GM21360 (cell line): ENCODE measurements at regions not wholly inside any gene's neighbourhood (a gene's known extent, or its start where the extent isn't known, plus 50 kb on each side); places are given as distances from the start of the nearest gene placed in this dataset.
"Not testable (repeated sequence)": the region's sequence is repeated elsewhere in the genome, so short reads cannot be mapped to it uniquely, and the experiment has no call there.

Experiments
- ATAC-seq: cut with Tn5 transposase; IDR thresholded peaks from one replicate; pipeline ENCODE4 v1.9.1; 2021; ENCODE audit warnings: mild to moderate bottlenecking, moderate library complexity; ENCODE audit not compliant: unreplicated experiment

GRCh38 chr3:28575746-28576613, 227.4 kb upstream of the AZI2 start:
- ATAC-seq: no peak

DNA sequence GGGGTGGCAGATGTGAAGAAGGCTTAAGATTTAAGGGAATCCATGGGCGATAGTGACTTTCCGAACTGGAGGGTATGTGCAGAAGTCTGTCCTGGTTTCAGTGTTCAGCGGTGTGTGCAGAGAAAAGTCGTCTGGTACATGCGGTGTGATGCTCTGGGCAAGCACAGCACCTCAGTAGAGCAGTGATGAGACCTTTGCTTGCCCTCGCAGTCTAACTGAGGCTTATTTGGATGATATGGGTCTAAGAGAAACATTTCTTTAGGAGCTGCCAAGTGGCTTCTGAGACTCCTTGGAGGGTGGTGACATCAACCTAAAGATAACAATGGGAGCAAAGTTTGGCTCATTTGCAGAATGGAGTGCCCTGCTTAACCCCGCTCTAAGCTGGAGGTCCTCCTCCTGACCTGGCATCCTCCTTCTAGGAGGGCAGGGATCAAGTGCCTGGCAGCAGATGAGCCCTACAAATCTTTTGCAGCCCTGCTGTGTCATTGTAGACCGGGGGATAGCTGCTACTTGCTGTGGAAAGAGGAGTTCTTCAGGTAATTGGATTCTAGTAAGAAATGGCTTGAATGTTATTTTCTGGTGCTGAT, 228.1 kb upstream of the AZI2 start:
- no peak for ATAC-seq

- no peak for ATAC-seq
These were observed 229.4 kb upstream of the AZI2 start for GRCh38 chr3:28577941-28578500.

- peak; percentile 65 for ATAC-seq
These were observed 237.7 kb upstream of the AZI2 start for GRCh38 chr3:28586325-28586724.

DNA sequence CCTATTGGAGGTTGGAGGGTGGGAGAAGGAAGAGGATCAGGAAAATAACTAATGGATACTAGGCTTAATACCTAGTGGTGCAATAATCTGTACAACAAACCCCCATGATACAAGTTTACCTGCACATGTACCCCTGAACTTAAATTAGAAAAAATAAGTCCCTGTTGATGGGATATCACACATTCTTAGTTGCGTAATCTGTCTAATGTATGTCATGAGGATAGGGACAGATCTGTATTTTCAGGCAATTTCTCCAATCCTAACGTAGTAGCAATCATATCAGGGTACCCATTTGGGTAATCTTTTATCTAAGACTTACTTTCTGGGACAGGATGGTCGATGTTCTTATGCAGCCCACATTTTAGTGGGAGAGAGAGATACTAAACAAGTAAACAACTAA, 239.1 kb upstream of the AZI2 start:
- no peak for ATAC-seq

GRCh38 chr3:28590216-28590615, 241.6 kb upstream of the AZI2 start:
- ATAC-seq: no peak

DNA sequence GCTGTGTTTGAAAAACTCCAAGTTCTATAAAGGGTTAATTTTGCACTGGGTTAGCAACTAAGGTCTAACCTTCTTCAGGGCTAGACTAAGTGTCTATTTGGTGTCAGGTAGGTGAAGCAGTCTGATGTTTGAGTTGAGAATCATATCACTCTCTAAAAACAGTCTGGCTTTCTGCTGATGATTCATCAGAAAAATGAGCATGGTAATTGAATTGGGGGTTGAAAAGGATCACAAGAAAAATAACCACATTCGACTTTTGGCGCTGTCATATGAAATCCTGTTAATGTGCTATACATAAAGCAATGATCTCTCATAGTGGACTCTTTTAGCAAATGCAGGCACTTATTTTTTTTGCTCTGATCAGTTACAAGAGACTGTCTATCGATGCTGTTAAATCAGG, 242.2 kb upstream of the AZI2 start:
- no peak for ATAC-seq

DNA sequence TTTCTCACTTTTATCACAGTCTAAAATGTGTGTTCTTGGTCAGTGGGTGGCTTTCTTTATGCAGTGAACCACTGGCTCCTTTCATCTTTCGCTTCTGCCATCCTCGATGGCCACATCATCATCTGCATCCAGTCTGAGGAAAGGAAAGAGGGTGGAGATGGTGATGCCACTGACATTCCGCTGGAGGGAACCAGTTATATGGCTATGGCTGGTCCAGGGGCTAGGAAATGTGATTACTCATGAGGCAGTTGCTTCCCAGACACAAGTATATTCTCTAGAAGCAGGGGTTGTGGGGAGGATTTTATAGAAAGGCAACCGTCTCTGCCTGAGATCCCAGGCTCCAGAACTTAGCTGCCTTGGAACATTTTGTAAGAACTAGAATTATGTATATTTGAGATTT, 246.7 kb upstream of the AZI2 start:
- no peak for ATAC-seq

DNA sequence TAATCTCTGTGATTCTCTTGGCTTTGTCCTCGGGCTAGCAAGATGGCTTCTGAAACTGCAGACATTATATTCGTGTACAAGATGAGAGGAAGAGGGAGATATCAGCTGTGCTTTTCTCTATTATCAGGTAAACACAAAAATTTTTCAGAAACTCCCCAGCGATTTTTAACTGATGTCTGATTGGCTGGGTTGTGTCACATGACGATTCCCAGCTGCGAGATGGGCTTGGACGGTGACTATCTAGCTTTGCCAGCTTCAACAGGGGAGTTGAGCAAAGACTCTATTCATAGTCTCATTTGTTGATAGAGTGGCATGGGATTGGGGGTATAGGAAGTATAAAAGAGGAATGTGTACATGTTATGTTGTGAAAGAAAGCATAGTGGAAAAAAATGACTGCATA, 248.8 kb upstream of the AZI2 start:
- ATAC-seq: no peak

GRCh38 chr3:28598165-28598564, 249.5 kb upstream of the AZI2 start:
- no peak for ATAC-seq

DNA sequence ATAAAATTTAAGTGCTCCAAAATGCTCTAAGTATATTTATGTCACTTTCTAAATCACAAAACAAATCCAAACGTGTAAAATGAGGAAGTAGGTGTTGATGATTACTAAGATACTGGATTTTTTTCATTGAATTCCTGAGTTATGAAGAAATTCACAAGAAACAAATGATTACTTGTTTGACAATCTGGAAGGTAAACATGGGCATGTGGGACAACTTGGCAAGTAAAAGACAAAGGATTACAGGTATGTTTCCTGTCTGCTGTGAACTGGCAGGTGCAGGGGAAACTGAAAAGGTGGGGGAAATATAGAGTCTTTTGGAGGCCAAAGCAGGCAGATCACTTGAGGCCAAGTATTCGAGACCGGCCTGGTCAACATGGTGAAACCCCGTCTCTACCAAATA, 252.7 kb upstream of the AZI2 start:
- no peak for ATAC-seq

DNA sequence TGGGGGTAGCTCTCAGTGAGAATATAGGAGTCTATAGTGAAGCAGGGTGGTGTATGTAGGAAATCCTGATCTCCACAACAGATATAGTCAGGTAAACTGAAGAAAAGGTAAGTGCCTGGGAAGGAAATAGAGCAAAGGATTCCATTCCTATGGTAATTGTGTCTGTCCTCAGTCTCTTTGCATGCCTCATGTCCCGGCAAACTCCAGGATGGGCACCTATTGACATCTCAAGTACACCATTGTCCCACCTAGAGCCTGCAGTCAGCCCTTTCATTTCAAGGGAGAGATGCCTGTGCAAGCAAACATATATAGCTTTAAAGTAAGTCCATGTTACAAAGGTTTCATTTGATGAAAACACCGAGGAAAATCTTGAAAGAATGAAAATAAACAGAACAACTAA, 257.7 kb upstream of the AZI2 start:
- ATAC-seq: no peak

- ATAC-seq: no peak
These were observed 263.6 kb upstream of the AZI2 start for GRCh38 chr3:28612232-28612631.

- ATAC-seq: no peak
These were observed 265.0 kb upstream of the AZI2 start for GRCh38 chr3:28613511-28614106.

DNA sequence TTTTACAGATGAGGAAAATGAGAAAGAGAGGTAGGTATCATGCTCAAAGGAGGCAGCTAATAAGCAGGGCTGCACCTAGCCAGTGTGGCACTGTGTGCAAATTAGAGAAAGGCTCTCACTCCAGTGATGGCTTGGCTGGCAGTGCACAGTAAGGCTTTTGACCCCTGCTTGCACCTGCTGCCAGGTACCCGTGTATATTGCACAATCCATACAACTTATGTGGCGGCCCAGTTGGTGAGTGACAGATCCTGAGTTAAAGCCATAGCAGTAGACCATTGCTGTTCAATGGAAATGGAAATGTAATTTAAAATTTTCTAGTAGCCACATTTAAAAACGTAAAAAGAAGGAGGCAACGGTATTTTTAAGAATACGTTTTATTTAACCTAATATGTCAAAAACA, 266.4 kb upstream of the AZI2 start:
- ATAC-seq: no peak

GRCh38 chr3:28615971-28616370, 267.3 kb upstream of the AZI2 start:
- no peak for ATAC-seq

- ATAC-seq: no peak
These were observed 269.2 kb upstream of the AZI2 start for GRCh38 chr3:28617821-28618220.

GRCh38 chr3:28623106-28623505, 274.5 kb upstream of the AZI2 start:
- no peak for ATAC-seq

DNA sequence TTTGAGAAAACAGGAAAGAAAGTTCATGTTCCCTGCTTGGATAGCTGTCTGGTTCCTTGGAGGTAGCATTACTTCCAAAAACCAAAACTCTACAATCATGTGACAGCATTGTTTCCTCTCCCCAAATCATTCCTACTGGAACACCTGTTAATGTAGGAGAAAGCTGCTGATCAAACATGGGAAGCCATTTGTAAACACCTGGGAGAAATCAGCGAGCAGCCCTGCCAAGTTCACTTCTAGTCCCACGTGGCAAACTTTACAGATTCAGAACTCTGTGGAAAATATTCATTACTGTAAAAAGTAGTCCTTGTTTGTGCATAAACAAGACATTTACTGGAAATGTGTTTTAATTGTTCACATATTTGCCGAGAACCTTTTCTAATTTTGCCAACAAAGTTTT, 275.5 kb upstream of the AZI2 start:
- no peak for ATAC-seq

- ATAC-seq: not testable (repeated sequence)
These were observed 279.2 kb upstream of the AZI2 start for GRCh38 chr3:28627843-28628242.

GRCh38 chr3:28634019-28634418, 285.4 kb upstream of the AZI2 start:
- no peak for ATAC-seq

GRCh38 chr3:28637742-28638141, 289.1 kb upstream of the AZI2 start:
- no peak for ATAC-seq
